ENCODE measurements at regions not wholly inside any gene's neighbourhood (a gene's known extent, or its start where the extent isn't known, plus 50 kb on each side); places are given as distances from the start of the nearest gene placed in this dataset.
"Not testable (repeated sequence)": the region's sequence is repeated elsewhere in the genome, so short reads cannot be mapped to it uniquely, and the experiment has no call there.

- peak; percentile 90 for DNase-seq
- not testable (repeated sequence) for H3K27me3 ChIP-seq; H3K36me3 ChIP-seq; H3K4me1 ChIP-seq; H3K4me3 ChIP-seq (ENCODE audit: low read depth, low read length); H3K9me3 ChIP-seq
- TF ChIP-seq CTCF (IDR thresholded peaks at IDR 0.05; ENCODE audit: low read depth, low read length), result peak; percentile 77
Measured at GRCh38 chr15:77875066-77875721, 202.3 kb downstream of the TBC1D2B start.

DNA sequence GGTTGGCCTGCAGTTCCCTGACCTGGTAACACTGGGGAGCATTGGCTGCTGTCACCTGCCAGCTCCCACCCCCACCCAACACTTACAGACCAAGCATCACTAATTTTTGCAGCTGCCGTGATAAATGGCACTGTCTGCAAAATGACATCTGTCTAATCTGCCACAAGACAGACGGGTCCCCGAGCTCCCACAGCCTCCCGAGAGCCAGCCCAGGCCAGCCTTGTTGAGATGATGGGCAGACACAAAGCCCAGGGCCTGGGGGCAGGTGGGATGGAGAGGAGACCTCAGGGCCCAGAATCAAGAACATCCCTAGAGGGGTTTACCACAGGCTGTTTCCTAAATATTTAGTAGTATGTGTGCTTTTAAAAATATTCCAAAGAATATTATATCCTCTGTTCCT is 203.4 kb downstream of the TBC1D2B start:
- no peak for TF ChIP-seq CTCF (IDR thresholded peaks at IDR 0.05; ENCODE audit: low read depth, low read length)
- Histone ChIP-seq H3K36me3 (no peaks in the 10 kb centered on the region), H3K4me3 (ENCODE audit: low read depth, low read length) (no peak overlapping the region), H3K9me3 (no peaks in the 10 kb centered on the region), H3K4me1 (peaks cover 6% of the 10 kb centered on the region), H3K27me3 (no peaks in the 10 kb centered on the region)
- peak; percentile 63 for DNase-seq

DNA sequence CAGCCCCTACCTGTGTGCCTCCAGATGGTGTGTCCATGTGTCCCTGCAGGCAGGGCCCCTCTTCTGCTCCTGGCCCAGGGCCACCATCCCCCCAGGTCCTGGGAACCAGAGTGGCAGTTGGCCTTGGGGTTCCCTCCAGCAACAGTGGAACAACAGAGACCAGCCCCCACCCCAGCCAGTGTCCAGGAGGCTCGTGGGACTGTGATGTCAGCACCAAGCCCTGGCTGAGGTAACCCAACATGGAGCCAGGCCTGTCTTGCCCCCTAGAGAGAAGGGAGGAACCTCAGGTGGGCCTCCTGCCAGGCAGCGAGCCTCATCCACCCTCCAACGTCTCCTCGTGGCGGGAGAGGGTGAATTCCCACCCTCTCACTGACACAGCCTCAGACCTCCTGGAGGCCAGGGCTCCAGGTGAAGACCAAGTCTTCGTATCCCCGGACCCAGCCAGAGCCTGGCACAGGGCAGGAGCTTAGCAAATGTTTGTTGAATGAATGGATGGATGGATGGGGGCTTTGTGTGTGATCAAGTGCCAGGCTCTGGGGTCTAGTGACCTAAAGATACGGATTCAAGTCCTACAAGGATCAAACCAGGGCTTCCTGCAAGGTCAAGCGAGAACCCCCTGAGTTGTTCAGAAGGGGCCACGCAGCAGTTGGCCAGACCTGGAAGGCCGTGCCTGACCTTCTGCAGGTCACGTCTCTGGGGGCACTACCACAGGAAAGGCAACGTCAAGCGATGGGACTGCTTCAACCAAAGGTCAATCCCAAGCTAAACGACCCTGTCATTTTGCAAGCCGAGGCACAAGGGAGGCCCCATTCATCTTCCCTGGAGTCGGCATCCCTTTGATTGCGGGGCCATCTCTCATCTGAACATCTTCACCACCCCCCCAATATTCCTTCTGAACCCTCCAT is 204.7 kb downstream of the TBC1D2B start:
- not testable (repeated sequence) for H3K36me3 ChIP-seq; H3K9me3 ChIP-seq; H3K4me3 ChIP-seq (ENCODE audit: low read depth, low read length); DNase-seq; H3K27me3 ChIP-seq
- peaks cover 12% of the 10 kb centered on the region for H3K4me1 ChIP-seq

GRCh38 chr15:77871852-77872371 is 205.6 kb downstream of the TBC1D2B start:
- Histone ChIP-seq H3K27me3 (no peaks in the 10 kb centered on the region), H3K36me3 (no peaks in the 10 kb centered on the region), H3K4me1 (peaks cover 20% of the 10 kb centered on the region), H3K9me3 (no peaks in the 10 kb centered on the region), H3K4me3 (ENCODE audit: low read depth, low read length) (no peak overlapping the region)
- no peak for DNase-seq
- peak; percentile 32 for TF ChIP-seq CTCF (IDR thresholded peaks at IDR 0.05; ENCODE audit: low read depth, low read length)

DNA sequence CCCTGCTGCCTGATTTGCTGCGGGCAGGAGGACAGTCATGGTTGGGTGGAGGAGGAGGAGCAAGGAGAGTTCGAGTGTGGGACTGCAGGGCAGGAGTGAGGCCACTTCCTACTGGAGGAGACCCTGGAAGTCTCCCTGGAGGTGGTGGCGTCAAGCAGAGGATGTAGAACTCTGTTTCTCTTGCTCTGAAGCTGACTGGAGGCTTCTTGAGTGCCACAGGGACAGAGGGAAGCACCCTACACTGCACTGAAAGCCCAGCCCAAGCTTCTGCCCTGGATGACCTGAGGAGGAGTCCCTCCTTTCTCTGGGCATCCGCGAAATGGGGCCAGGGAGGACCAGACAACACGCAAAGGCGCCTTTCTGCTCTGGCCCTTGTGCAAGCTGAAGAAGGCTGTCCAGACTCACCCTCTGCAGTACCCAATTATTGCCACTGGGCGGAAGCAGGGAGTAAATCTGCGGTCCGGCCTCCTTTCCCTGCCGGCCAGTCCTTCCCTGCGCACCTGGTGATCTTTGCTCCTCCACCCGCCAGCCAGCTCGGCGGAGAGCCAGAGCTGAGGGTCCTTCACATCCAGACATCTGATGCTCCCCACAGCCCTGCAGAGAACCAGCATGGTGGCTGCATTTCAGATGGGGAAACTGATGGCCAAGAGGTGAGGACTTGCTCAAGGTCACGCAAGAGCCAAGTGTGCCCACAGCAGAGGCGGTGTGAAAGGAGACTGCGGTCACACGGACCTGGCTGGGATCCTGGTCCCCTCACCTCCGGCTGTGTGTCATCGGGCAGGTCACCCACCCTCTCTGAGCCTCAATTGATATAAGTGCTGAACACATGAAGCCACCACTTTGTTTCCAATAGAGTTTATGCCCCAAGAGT is 207.1 kb downstream of the TBC1D2B start:
- TF ChIP-seq CTCF (IDR thresholded peaks at IDR 0.05; ENCODE audit: low read depth, low read length), result peak; percentile 79
- H3K27me3 ChIP-seq, result no peaks in the 10 kb centered on the region
- H3K36me3 ChIP-seq, result no peaks in the 10 kb centered on the region
- peaks cover 20% of the 10 kb centered on the region for H3K4me1 ChIP-seq
- no peaks in the 10 kb centered on the region for H3K9me3 ChIP-seq
- DNase-seq, result peak; percentile 80
- H3K4me3 ChIP-seq (ENCODE audit: low read depth, low read length), result no peak overlapping the region

Measured in BE2C (cell line).